ENCODE measurements at regions not wholly inside any gene's neighbourhood (a gene's known extent, or its start where the extent isn't known, plus 50 kb on each side); places are given as distances from the start of the nearest gene placed in this dataset.

DNA sequence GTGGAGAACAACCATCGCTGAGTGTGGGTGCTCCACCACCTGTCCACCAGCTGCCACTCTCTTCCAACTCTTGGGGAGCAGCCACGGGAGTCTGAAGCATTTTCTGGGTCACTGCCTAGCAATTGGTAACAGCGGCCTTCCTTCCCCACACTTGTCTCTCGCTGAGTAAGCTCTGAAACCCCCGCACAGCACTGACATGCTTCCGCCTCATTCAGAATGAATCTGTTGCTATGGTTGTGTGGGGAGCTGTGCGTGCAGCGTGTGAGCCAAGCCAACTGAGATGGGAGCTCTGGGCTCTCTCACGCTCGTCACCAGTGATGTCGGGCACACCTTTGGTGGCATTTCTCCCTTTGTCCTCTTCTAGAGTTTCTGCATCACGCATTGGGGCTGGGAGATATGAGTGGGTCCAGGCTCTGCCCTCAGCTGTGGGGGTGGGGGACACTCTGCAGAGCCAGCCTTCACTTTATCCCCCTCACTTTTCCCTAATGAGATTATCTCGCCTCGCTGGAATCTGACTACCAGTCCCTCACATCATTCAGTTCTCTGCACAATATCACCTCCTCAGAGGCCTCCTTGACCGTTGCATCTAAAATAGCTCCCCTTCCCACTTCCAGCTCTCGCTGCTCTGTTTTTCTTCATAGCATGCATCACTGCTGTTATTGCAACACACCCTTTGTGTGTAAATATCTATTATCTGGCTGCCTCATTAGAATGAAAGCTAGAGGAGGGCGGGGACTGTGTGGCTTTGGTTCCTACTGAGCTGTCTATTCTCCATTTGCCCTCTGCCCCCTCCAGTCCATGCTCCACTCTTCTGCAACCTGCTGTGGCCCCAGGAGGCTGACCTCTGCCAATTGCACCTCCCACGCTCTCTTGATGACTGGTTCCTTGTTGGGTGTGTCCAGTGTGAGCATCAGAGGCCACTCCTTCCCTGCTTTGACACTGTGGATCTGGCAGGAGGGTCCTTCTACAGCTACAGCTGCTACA is 569.9 kb upstream of the CADM1 start:
- DNase-seq (ENCODE audit: low read depth): no peak

GRCh38 chr11:116072601-116073410 is 568.6 kb upstream of the CADM1 start:
- no peak for DNase-seq (ENCODE audit: low read depth)

GRCh38 chr11:116072133-116072532 is 567.9 kb upstream of the CADM1 start:
- DNase-seq (ENCODE audit: low read depth): no peak

GRCh38 chr11:116071241-116071640 is 567.0 kb upstream of the CADM1 start:
- DNase-seq (ENCODE audit: low read depth): no peak

GRCh38 chr11:116070520-116070919 is 566.3 kb upstream of the CADM1 start:
- DNase-seq (ENCODE audit: low read depth): no peak

- DNase-seq (ENCODE audit: low read depth): no peak
These were observed 562.6 kb upstream of the CADM1 start for GRCh38 chr11:116066777-116067176.

DNA sequence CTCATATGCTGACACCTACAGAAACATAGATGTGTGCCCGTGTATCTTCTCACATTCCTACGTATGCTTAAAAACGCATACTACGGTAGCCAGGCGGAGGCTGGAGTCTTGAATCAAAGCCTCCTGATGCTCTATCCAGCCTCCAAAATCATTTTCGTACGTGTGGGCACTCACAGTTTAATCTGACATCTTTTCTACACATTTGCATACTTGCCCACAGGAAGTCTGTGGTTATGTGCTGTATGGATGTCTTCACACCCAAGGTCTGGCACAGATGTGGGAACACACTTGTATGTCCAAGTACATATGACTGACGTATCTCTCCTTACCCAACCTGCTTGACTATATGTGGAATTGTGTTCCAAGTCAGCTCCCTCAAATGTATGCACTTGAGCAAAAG is 561.8 kb upstream of the CADM1 start:
- DNase-seq (ENCODE audit: low read depth): no peak

- DNase-seq (ENCODE audit: low read depth): no peak
These were observed 561.1 kb upstream of the CADM1 start for GRCh38 chr11:116065191-116065895.

- DNase-seq (ENCODE audit: low read depth): no peak
These were observed 558.4 kb upstream of the CADM1 start for GRCh38 chr11:116062490-116063171.

DNA sequence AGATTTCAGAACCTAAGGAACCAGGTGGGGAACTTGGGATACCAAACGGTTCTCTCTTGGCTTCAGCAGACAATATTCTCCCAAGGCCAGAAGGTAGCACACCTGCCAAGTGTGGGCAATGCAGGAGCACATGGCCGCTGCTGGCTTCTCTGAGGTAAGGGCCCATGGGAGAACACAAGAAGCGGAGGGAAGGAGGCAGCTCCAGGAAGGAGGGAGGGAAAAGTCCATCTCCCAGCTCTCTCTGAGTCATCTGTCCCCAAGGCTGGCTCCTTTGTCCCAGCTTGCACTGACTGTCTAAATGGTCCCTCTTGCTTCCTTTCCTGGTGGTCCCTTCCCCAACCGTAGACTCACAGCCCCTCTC is 557.9 kb upstream of the CADM1 start:
- DNase-seq (ENCODE audit: low read depth): no peak

DNA sequence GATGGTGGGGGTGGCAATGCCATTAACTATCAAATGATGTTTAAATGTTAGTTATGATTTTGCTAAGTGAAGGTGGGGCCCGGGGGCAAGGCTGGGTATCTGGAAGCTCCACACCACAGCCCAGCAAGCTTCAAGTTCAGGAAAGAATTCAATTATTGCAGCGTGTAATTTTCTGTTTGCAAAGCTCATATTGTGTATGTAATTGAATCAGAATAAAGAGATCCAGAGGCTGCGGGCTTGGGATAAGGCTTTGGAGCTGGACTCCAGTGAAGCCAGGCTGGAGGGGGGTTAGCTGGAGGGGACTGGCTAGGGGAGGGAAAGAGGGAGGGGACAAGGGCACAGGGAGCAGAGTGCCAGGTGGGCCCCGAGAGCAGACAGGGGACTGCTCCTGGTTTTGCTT is 557.1 kb upstream of the CADM1 start:
- DNase-seq (ENCODE audit: low read depth): no peak

DNA sequence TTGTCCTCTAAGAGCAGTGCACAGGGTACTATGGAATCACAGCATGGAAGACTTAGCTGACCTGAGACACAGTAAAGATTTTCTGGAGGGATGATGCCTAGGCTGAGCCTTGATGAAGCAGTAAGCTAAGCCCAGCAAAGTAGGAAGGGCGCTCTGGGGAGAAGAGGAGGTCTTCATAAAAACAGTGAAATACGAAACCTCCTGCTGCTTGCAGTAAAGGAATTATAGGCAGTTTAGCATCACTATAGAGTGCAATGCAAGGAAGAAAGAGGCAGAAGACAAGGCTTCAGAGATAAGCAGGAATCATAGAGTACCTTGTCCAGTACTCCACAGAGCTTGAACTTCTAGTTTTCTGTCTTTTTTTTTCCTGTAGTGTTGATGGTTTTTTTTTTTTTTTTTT is 555.7 kb upstream of the CADM1 start:
- no peak for DNase-seq (ENCODE audit: low read depth)

GRCh38 chr11:116057000-116057399 is 552.8 kb upstream of the CADM1 start:
- no peak for DNase-seq (ENCODE audit: low read depth)

- no peak for DNase-seq (ENCODE audit: low read depth)
These were observed 550.8 kb upstream of the CADM1 start for GRCh38 chr11:116055064-116055463.

GRCh38 chr11:116053548-116053919 is 549.3 kb upstream of the CADM1 start:
- no peak for DNase-seq (ENCODE audit: low read depth)

DNA sequence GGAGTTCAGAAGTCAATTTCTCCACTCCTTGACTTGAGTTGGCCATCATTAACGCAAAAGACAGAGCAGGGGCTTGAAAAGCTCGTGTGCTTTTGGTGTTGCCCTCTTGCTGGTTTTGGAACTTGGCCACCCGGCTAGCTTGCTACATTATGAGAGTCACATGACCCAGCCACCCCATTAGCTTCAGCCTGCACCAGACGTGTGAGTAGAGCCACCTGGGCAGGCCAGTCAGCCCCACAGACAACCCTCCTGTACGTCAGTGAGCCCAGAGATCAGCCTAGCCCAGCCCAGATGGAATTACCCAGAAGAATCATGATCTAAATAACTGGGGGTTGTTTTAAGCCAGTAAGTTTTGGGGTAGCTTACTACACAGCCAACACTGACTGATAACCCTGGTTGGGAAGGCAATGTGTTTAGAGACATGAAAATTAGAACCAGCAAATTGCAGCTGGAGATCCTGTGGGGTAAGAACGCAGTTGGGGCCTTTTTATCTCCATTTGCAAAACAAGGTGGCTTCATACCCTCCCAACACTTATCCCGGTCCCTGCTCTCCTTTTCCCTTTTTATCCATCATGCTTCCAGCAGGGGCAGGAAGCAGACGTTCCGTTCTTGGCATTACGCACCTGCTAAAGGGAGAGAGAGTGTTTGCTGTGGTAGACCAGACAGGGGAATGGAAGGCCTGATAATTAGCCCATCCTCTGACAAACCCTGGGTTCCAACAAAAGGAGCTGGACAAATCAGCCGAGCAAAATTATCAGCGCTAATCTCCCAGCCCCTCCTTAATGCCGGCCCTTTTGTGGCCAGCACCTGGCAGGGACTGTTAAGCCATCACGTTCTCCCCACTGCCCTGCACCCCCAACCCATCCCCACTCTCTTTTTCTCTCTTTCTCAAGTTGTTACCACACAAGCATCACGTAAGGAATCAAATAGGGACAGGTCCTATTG is 548.7 kb upstream of the CADM1 start:
- no peak for DNase-seq (ENCODE audit: low read depth)

DNA sequence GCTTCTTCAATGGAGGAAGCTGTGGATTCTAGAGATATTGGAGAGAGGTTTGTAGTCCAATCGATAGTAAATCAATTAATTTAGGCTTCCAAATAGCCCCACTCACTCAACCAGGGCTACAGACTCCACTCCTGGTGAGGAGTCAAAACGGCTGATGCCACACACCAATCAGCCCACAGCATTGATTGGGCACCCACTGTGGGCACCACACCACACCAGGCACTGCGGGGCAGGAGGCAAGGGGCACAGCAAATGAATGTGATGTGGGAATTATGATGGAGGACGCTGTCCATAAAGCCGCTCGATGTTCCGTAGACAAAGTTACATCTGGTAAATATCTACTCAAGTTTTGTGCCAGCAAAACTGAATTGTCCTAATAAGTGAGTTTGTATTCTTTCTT is 547.3 kb upstream of the CADM1 start:
- no peak for DNase-seq (ENCODE audit: low read depth)

GRCh38 chr11:116049383-116049782 is 545.2 kb upstream of the CADM1 start:
- DNase-seq (ENCODE audit: low read depth): no peak

DNA sequence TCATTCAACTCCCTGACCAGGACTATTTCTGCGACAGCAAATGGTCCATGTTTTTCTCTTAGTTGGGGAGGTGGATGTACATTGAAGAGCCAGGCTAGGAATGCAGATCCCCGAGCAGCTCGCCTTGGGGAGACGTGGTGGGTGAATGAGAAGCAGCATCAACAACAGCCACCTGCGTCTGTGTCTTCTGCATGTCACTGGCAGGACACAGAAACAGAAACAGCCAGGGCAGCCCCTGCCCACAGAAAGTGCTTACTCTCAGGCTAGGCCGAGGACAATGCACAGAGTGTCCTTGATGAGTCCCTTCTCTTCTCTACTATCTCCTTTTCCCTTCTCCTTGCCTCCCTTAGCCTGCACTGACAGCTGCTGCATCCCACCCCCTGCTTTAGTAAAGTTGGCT is 541.9 kb upstream of the CADM1 start:
- no peak for DNase-seq (ENCODE audit: low read depth)

DNA sequence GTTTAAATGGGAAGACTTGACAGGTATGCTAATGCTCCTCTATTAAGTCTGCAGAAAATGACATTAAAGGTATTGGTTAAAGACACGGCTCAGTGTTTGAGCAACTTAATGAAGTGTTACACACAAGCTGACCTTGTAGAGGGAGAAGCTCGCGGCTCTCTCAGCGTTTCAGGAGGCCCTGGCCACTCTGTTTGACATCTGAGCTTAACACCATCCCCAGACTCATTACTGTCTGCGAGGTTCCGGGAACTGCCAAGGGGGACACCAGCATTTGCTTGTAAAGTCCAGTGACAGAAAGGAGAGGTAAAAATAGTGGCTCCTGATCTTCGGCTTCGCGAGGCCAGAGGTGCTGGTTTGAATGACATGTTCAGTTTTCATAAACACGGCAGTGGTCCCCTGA is 540.7 kb upstream of the CADM1 start:
- DNase-seq (ENCODE audit: low read depth): no peak

- no peak for DNase-seq (ENCODE audit: low read depth)
These were observed 540.3 kb upstream of the CADM1 start for GRCh38 chr11:116044520-116044919.

Data from T-helper 22 cell (primary cell).